CD14-positive monocyte (primary cell): ENCODE measurements at regions not wholly inside any gene's neighbourhood (a gene's known extent, or its start where the extent isn't known, plus 50 kb on each side); places are given as distances from the start of the nearest gene placed in this dataset.

ENCODE experiments used
- DNase-seq, 3 donors: peaks; one replicate each; pipeline ENCODE4 v3.0.0-alpha.2; 2011 to 2022
- H2AFZ ChIP-seq: 2 replicates; pipeline ENCODE4 v1.6.0; 2012; ENCODE audit warnings: mild to moderate bottlenecking, low read depth, low read length, inconsistent platforms; ENCODE audit not compliant: insufficient read depth, poor library complexity, severe bottlenecking
- H3K27ac ChIP-seq, 2 donors: 1 replicate in 1 of 2; 2 replicates in 1 of 2; pipeline ENCODE4 v1.5.1; 2012 to 2013; ENCODE audit warnings: low read length in 2 of 2, control low read depth in 1 of 2, inconsistent platforms in 1 of 2, low read depth in 1 of 2, mild to moderate bottlenecking in 1 of 2
- H3K27me3 ChIP-seq, 2 donors: one replicate each; pipeline versions ENCODE4 v1.6.0 to v1.6.1; 2011 to 2013; ENCODE audit warnings: low read length in 2 of 2; ENCODE audit not compliant: control insufficient read depth in 2 of 2, insufficient read depth in 2 of 2
- H3K36me3 ChIP-seq, 2 donors: replicated peaks in 1 of 2; 1 replicate in 1 of 2; 2 replicates in 1 of 2; pipeline versions ENCODE4 v1.5.1 to v1.6.1; 2012 to 2013; ENCODE audit warnings: low read length in 2 of 2, control low read depth in 1 of 2, inconsistent platforms in 1 of 2, mild to moderate bottlenecking in 1 of 2; ENCODE audit not compliant: insufficient read depth in 2 of 2, control insufficient read depth in 1 of 2
- H3K4me1 ChIP-seq, 2 donors: 1 replicate in 1 of 2; 2 replicates in 1 of 2; pipeline versions ENCODE4 v1.5.1 to v1.6.1; 2012 to 2013; ENCODE audit warnings: low read length in 2 of 2, control low read depth in 1 of 2, inconsistent platforms in 1 of 2, mild to moderate bottlenecking in 1 of 2, moderate library complexity in 1 of 2; ENCODE audit not compliant: insufficient read depth in 2 of 2, control insufficient read depth in 1 of 2
- H3K4me2 ChIP-seq: replicated peaks from 2 replicates; pipeline ENCODE3; 2012; ENCODE audit warnings: low read length, moderate library complexity, mild to moderate bottlenecking; ENCODE audit not compliant: poor library complexity, severe bottlenecking; ENCODE audit errors: extremely low read depth
- H3K4me3 ChIP-seq, 3 experiments: fragments of 200-600 bp in 1 of 3; sonication (generic) in 1 of 3; replicated peaks in 1 of 3; 1 replicate in 2 of 3; 2 replicates in 1 of 3; pipeline ENCODE4 v1.5.1; 2011 to 2013; ENCODE audit warnings: low read length in 3 of 3, mild to moderate bottlenecking in 3 of 3, control low read depth in 2 of 3, low read depth in 2 of 3, inconsistent platforms in 1 of 3, moderate library complexity in 1 of 3
- H3K79me2 ChIP-seq: 2 replicates; pipeline ENCODE4 v1.6.0; 2012; ENCODE audit warnings: mild to moderate bottlenecking, control low read depth, inconsistent platforms, low read length, moderate library complexity; ENCODE audit not compliant: insufficient read depth
- H3K9ac ChIP-seq: 2 replicates; pipeline ENCODE4 v1.6.0; 2017; ENCODE audit warnings: low read length, mild to moderate bottlenecking; ENCODE audit not compliant: insufficient read depth, poor library complexity, severe bottlenecking
- H3K9me3 ChIP-seq, 2 donors: replicated peaks in 1 of 2; 1 replicate in 1 of 2; 2 replicates in 1 of 2; pipeline versions ENCODE4 v1.5.1 to v1.6.1; 2012 to 2013; ENCODE audit warnings: low read length in 2 of 2, control low read depth in 1 of 2; ENCODE audit not compliant: control insufficient read depth in 1 of 2, insufficient read depth in 1 of 2
- H4K20me1 ChIP-seq: 2 replicates; pipeline ENCODE4 v1.6.0; 2012; ENCODE audit warnings: mild to moderate bottlenecking, low read length, control low read depth, moderate library complexity; ENCODE audit not compliant: insufficient read depth
- H3K27ac Mint-ChIP-seq, 7 donors: one replicate each; pipeline ENCODE4 v1.8.0; 2020; ENCODE audit warnings: mild to moderate bottlenecking in 7 of 7, mixed read lengths in 7 of 7, moderate library complexity in 6 of 7, inconsistent platforms in 2 of 7
- H3K27me3 Mint-ChIP-seq, 3 donors: one replicate each; pipeline ENCODE4 v1.8.0; 2021 to 2022; ENCODE audit warnings: low read depth in 3 of 3, mild to moderate bottlenecking in 3 of 3, mixed read lengths in 3 of 3, moderate library complexity in 3 of 3, inconsistent platforms in 1 of 3
- H3K36me3 Mint-ChIP-seq, 2 donors: one replicate each; pipeline ENCODE4 v1.8.0; 2020; ENCODE audit warnings: mixed read lengths in 2 of 2, inconsistent platforms in 1 of 2, mild to moderate bottlenecking in 1 of 2
- H3K4me1 Mint-ChIP-seq: one replicate; pipeline ENCODE4 v1.8.0; 2020; ENCODE audit warnings: mild to moderate bottlenecking, mixed read lengths
- H3K4me3 Mint-ChIP-seq, 2 donors: one replicate each; pipeline ENCODE4 v1.8.0; 2020; ENCODE audit warnings: mild to moderate bottlenecking in 2 of 2, mixed read lengths in 2 of 2, moderate library complexity in 1 of 2
- H3K9me3 Mint-ChIP-seq, 7 donors: one replicate each; pipeline ENCODE4 v1.8.0; 2020 to 2022; ENCODE audit warnings: mixed read lengths in 7 of 7, mild to moderate bottlenecking in 6 of 7, moderate library complexity in 6 of 7, inconsistent platforms in 2 of 7
- CTCF ChIP-seq: fragments of 200-600 bp; IDR thresholded peaks from one replicate; pipeline ENCODE4 v1.8.0; 2022; ENCODE audit warnings: antibody characterized with exemption, mild to moderate bottlenecking
- WGBS: methylation state at CpG from one replicate; pipeline ENCODE4 v1.1.5; 2013; ENCODE audit warnings: missing lambda C conversion rate; ENCODE audit not compliant: insufficient coverage; 5-methylcytosine and 5-hydroxymethylcytosine counted together
- intact Hi-C, 2 donors: fragments of 100-400 bp; cut with micrococcal nuclease; formaldehyde crosslinking; loops; one replicate each; pipeline versions ENCODE4 v1.15.0 to v1.15.1; 2023

DNA sequence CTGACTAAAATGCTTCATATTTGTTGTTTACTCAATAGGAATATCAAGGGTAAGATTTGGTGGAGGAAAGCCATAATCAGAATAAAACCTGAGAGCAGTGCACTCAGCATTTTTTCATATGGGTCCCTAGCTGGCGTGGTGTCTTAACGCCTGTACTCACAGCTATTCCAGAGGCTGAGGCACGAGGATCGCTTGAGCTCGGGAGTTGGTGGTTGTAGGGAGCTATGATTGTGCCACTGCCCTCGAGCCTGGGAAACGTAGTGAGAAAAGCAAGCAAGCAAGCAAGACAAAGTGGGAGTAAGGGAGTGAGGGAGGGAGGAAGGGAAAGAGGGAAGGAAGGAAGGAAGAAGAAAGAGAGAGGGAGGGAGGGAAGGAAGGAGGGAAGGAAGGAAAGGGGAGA lies 242.5 kb downstream of the OR4C45 start:
- H3K27me3 ChIP-seq, result no peaks in the 10 kb centered on the region
- no peaks in the 10 kb centered on the region for H3K36me3 Mint-ChIP-seq
- intact Hi-C loops, result loop anchor here in 1 of 2 donors (10.0 kb wide), 1 partner anchor 60 kb away; no protein-coding TSS in a partner anchor
- H3K36me3 ChIP-seq, result no peaks in the 10 kb centered on the region
- H2AFZ ChIP-seq, result no peak overlapping the region
- H3K27me3 Mint-ChIP-seq, result peaks cover 0 to 4% (median 0%) of the 10 kb centered on the region in 3 donors
- no peak overlapping the region for H3K9ac ChIP-seq
- H3K4me2 ChIP-seq, result no peak overlapping the region
- no peak overlapping the region for H3K4me3 ChIP-seq
- H3K9me3 Mint-ChIP-seq, result peaks cover 13 to 57% (median 34%) of the 10 kb centered on the region in 7 donors
- H3K4me1 ChIP-seq, result no peaks in the 10 kb centered on the region
- H3K27ac ChIP-seq, result no peak overlapping the region
- no peaks in the 10 kb centered on the region for H3K79me2 ChIP-seq
- WGBS, result 78% methylated on average over 7 of the region's 7 CpGs
- TF ChIP-seq CTCF, result no peak
- no peak overlapping the region for H3K4me3 Mint-ChIP-seq
- H4K20me1 ChIP-seq, result no peaks in the 10 kb centered on the region
- no peak for DNase-seq
- peaks cover 58 to 63% of the 10 kb centered on the region in 2 donors for H3K9me3 ChIP-seq
- no peaks in the 10 kb centered on the region for H3K4me1 Mint-ChIP-seq
- no peak overlapping the region for H3K27ac Mint-ChIP-seq

GRCh38 chr11:50278756-50279155 lies 246.1 kb downstream of the OR4C45 start:
- Histone ChIP-seq H3K79me2 (no peaks in the 10 kb centered on the region), H4K20me1 (no peaks in the 10 kb centered on the region), H2AFZ (no peak overlapping the region), H3K4me1 (no peaks in the 10 kb centered on the region), H3K27ac (no peak overlapping the region), H3K36me3 (no peaks in the 10 kb centered on the region), H3K27me3 (no peaks in the 10 kb centered on the region), H3K9ac (no peak overlapping the region), H3K9me3 (peaks cover 45 to 56% of the 10 kb centered on the region in 2 donors), H3K4me3 (no peak overlapping the region), H3K4me2 (no peak overlapping the region)
- intact Hi-C loops, result loop anchor here in 1 of 2 donors (10.0 kb wide), 1 partner anchor 64 kb away; no protein-coding TSS in a partner anchor
- Mint-ChIP-seq H3K27me3 (no peaks in the 10 kb centered on the region), H3K36me3 (no peaks in the 10 kb centered on the region), H3K4me1 (no peaks in the 10 kb centered on the region), H3K27ac (no peak overlapping the region), H3K9me3 (peaks cover 18 to 43% (median 34%) of the 10 kb centered on the region in 7 donors), H3K4me3 (no peak overlapping the region)
- no peak for DNase-seq
- 88% methylated on average over 9 of the region's 24 CpGs for WGBS
- no peak for TF ChIP-seq CTCF
